ENCODE measurements at regions not wholly inside any gene's neighbourhood (a gene's known extent, or its start where the extent isn't known, plus 50 kb on each side); places are given as distances from the start of the nearest gene placed in this dataset.

- WGBS, 2 donors: 38 to 44% methylated on average over 16 of the region's 16 CpGs
- Histone ChIP-seq H3K4me3 (no peak overlapping the region), H3K27me3 (no peaks in the 10 kb centered on the region), H3K4me1 (no peaks in the 10 kb centered on the region), H3K9me3 (no peaks in the 10 kb centered on the region), H3K27ac (no peak overlapping the region), H3K36me3 (no peaks in the 10 kb centered on the region)
- no peak for TF ChIP-seq POLR2AphosphoS5 (IDR thresholded peaks at IDR 0.05)
- no peak for TF ChIP-seq CTCF (IDR thresholded peaks at IDR 0.05)
- no peak for TF ChIP-seq POLR2A (IDR thresholded peaks at IDR 0.05)
- no peak for TF ChIP-seq EP300 (IDR thresholded peaks at IDR 0.05)
- ATAC-seq (ENCODE audit: low FRiP score in 2 of 2): no peak
- peak in 1 of 2 donors; percentile 39 for DNase-seq
Observed at GRCh38 chr11:134504146-134504905, 92.3 kb upstream of the B3GAT1 start.

- TF ChIP-seq CTCF (IDR thresholded peaks at IDR 0.05): no peak
- no peak for TF ChIP-seq EP300 (IDR thresholded peaks at IDR 0.05)
- TF ChIP-seq POLR2A (IDR thresholded peaks at IDR 0.05): no peak
- no peaks in the 10 kb centered on the region for H3K27me3 ChIP-seq
- H3K9me3 ChIP-seq: no peaks in the 10 kb centered on the region
- H3K27ac ChIP-seq: no peak overlapping the region
- no peaks in the 10 kb centered on the region for H3K36me3 ChIP-seq
- WGBS, 2 donors: 88 to 90% methylated on average over 14 to 16 of the region's 16 CpGs
- ATAC-seq (ENCODE audit: low FRiP score in 2 of 2): no peak
- H3K4me3 ChIP-seq: no peak overlapping the region
- H3K4me1 ChIP-seq: no peaks in the 10 kb centered on the region
- DNase-seq: peak in 1 of 2 donors; percentile 66
Observed at GRCh38 chr11:134503596-134503995, 91.6 kb upstream of the B3GAT1 start.

GRCh38 chr11:134503100-134503499, 91.1 kb upstream of the B3GAT1 start:
- Histone ChIP-seq H3K27me3 (no peaks in the 10 kb centered on the region), H3K4me1 (no peaks in the 10 kb centered on the region), H3K27ac (no peak overlapping the region), H3K36me3 (no peaks in the 10 kb centered on the region), H3K9me3 (no peaks in the 10 kb centered on the region), H3K4me3 (no peak overlapping the region)
- peak in 1 of 2 donors; percentile 64 for DNase-seq
- no peak for ATAC-seq (ENCODE audit: low FRiP score in 2 of 2)
- TF ChIP-seq CTCF (IDR thresholded peaks at IDR 0.05) (no peak), POLR2A (IDR thresholded peaks at IDR 0.05) (no peak), EP300 (IDR thresholded peaks at IDR 0.05) (no peak), POLR2AphosphoS5 (IDR thresholded peaks at IDR 0.05) (no peak)
- WGBS, 2 donors: 51 to 56% methylated on average over 6 to 21 of the region's 21 CpGs

- H3K9me3 ChIP-seq: no peaks in the 10 kb centered on the region
- no peaks in the 10 kb centered on the region for H3K27me3 ChIP-seq
- H3K36me3 ChIP-seq: no peaks in the 10 kb centered on the region
- no peaks in the 10 kb centered on the region for H3K4me1 ChIP-seq
- TF ChIP-seq EP300 (IDR thresholded peaks at IDR 0.05) (no peak), CTCF (IDR thresholded peaks at IDR 0.05) (no peak), POLR2A (IDR thresholded peaks at IDR 0.05) (no peak), POLR2AphosphoS5 (IDR thresholded peaks at IDR 0.05) (no peak)
- DNase-seq: no peak
- H3K27ac ChIP-seq: no peak overlapping the region
- ATAC-seq (ENCODE audit: low FRiP score in 2 of 2): no peak
- 85 to 90% methylated on average over 5 of the region's 5 CpGs for WGBS, 2 donors
- no peak overlapping the region for H3K4me3 ChIP-seq
Observed at GRCh38 chr11:134502153-134502550, 90.1 kb upstream of the B3GAT1 start.
